GM12878 (cell line): ENCODE measurements at regions not wholly inside any gene's neighbourhood (a gene's known extent, or its start where the extent isn't known, plus 50 kb on each side); places are given as distances from the start of the nearest gene placed in this dataset.

ENCODE experiments used
- CTCF ChIP-seq, 3 experiments: IDR thresholded peaks in 2 of 3; conservative IDR thresholded peaks in 1 of 3; 2 replicates each; pipeline ENCODE4 v1.5.1; 2011; ENCODE audit warnings: low read depth in 3 of 3, low read length in 3 of 3, mild to moderate bottlenecking in 3 of 3, control low read depth in 2 of 3, moderate library complexity in 2 of 3, inconsistent platforms in 1 of 3, mixed read lengths in 1 of 3; ENCODE audit not compliant: control insufficient read depth in 2 of 3, insufficient read depth in 1 of 3; ENCODE audit errors: extremely low read depth in 1 of 3
- MTA3 ChIP-seq: IDR thresholded peaks from 2 replicates; pipeline ENCODE4 v1.6.1; 2012; ENCODE audit warnings: low read length, inconsistent platforms, borderline replicate concordance
- POLR2AphosphoS2 ChIP-seq: IDR thresholded peaks from 2 replicates; pipeline ENCODE4 v1.6.1; 2011; ENCODE audit warnings: low read depth, mild to moderate bottlenecking, low read length, improper control_type of control experiment, moderate library complexity
- SIN3A ChIP-seq: IDR thresholded peaks from 2 replicates; pipeline ENCODE4 v1.6.1; 2012; ENCODE audit warnings: low read depth, low read length, improper control_type of control experiment
- SMAD5 ChIP-seq: IDR thresholded peaks from 2 replicates; pipeline ENCODE4 v1.6.1; 2016; ENCODE audit warnings: antibody characterized with exemption, low read depth
- TBL1XR1 ChIP-seq: IDR thresholded peaks from 2 replicates; pipeline ENCODE4 v1.6.1; 2012; ENCODE audit warnings: low read depth, low read length, improper control_type of control experiment
- TCF7 ChIP-seq: IDR thresholded peaks from 2 replicates; pipeline ENCODE4 v1.6.1; 2014; ENCODE audit warnings: antibody characterized with exemption, borderline replicate concordance
- ZNF274 ChIP-seq: IDR thresholded peaks from one replicate; pipeline ENCODE4 v1.8.0; 2011; ENCODE audit not compliant: insufficient read length, insufficient read depth

GRCh38 chr5:7117961-7118360, 278.0 kb upstream of the ADCY2 start:
- no peak for TF ChIP-seq POLR2AphosphoS2
- TF ChIP-seq SIN3A: no peak
- no peak for TF ChIP-seq SMAD5
- no peak for TF ChIP-seq TBL1XR1
- TF ChIP-seq CTCF (IDR thresholded peaks at IDR 0.05 in 2 of 3, conservative IDR thresholded peaks at IDR 0.05 in 1 of 3; ENCODE audit: control insufficient read depth in 2 of 3, extremely low read depth in 1 of 3, insufficient read depth in 1 of 3, low read depth in 3 of 3, low read length in 3 of 3): no peak
- no peak for TF ChIP-seq TCF7
- TF ChIP-seq ZNF274: no peak
- no peak for TF ChIP-seq MTA3
